ENCODE measurements at regions not wholly inside any gene's neighbourhood (a gene's known extent, or its start where the extent isn't known, plus 50 kb on each side); places are given as distances from the start of the nearest gene placed in this dataset.

DNA sequence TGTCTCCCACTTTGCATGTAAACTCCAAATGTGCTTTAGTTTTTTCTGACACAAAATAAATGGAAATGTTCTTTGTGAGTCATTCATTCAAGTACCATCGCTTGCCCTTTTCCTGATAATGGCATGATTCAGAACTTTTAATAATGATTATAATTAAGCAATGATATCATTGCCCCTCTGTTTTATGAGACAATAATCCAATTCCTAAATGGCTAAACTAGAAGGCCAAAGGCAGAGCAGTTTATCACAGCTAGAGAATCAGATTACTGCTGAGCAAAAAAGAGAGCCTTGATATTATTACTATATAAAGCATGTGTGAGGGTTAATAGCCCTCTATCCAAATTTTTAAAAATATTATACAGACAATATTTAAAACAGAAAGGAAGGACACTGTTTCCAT lies 484.2 kb upstream of the PTPRD start:
- TF ChIP-seq, protein P1, sequence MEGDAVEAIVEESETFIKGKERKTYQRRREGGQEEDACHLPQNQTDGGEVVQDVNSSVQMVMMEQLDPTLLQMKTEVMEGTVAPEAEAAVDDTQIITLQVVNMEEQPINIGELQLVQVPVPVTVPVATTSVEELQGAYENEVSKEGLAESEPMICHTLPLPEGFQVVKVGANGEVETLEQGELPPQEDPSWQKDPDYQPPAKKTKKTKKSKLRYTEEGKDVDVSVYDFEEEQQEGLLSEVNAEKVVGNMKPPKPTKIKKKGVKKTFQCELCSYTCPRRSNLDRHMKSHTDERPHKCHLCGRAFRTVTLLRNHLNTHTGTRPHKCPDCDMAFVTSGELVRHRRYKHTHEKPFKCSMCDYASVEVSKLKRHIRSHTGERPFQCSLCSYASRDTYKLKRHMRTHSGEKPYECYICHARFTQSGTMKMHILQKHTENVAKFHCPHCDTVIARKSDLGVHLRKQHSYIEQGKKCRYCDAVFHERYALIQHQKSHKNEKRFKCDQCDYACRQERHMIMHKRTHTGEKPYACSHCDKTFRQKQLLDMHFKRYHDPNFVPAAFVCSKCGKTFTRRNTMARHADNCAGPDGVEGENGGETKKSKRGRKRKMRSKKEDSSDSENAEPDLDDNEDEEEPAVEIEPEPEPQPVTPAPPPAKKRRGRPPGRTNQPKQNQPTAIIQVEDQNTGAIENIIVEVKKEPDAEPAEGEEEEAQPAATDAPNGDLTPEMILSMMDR (IDR thresholded peaks at IDR 0.05) = no peak
- TF ChIP-seq POLR2A (IDR thresholded peaks at IDR 0.05) = no peak
